Heart left ventricle (tissue), 13 donors: ENCODE measurements at regions not wholly inside any gene's neighbourhood (a gene's known extent, or its start where the extent isn't known, plus 50 kb on each side); places are given as distances from the start of the nearest gene placed in this dataset.

ENCODE experiments used
- POLR2A ChIP-seq, 2 donors: fragments of 450-650 bp; IDR thresholded peaks; one replicate each; pipeline ENCODE4 v1.6.1; 2017; ENCODE audit warnings: antibody characterized with exemption in 2 of 2, mild to moderate bottlenecking in 2 of 2, moderate library complexity in 2 of 2
- TF ChIP-seq, protein P1 (sequence below), 12 donors: fragments of 200-600 bp; sonication (generic) in 4 of 12; IDR thresholded peaks; one replicate each; pipeline versions ENCODE4 v1.5.0 to v1.8.0; 2018 to 2022; ENCODE audit warnings: antibody characterized with exemption in 12 of 12, mild to moderate bottlenecking in 5 of 12
- donor health status: ischemic (EF 13 %, LVEDD 7.1; RV severe dilation, severe dysfunction).
- donor health status: DM: no; HTN: yes; CAD: no.
- donor health status: DM: no; HTN: no; CAD: no.
- donor health status: ischemic (EF 25% LVEDD 6.9; RV normal size, moderate dysfunction).
- donor health status: ischemic (EF 25% LVEDD 5.7; RV mildly dilated, moderate dysfunction).
- donor health status: ischemic (EF 35%, LVEDD 5.7; RV mildly dilated, moderate dysfunction).
- donor health status: nonischemic (EF 11% LVEDD 7.7; RV severe dilation, severe dysfunction).
- donor health status: DM: yes; HTN: yes; CAD: no.
- donor health status: PGD.
- donor health status: ischemic (EF 29% LVEDD 5.4; RV normal size, mild dysfunction).
- donor health status: nonischemic (EF 23%, LVEDD 6.1; RV moderate dilation, normal function).

- TF ChIP-seq, protein P1, sequence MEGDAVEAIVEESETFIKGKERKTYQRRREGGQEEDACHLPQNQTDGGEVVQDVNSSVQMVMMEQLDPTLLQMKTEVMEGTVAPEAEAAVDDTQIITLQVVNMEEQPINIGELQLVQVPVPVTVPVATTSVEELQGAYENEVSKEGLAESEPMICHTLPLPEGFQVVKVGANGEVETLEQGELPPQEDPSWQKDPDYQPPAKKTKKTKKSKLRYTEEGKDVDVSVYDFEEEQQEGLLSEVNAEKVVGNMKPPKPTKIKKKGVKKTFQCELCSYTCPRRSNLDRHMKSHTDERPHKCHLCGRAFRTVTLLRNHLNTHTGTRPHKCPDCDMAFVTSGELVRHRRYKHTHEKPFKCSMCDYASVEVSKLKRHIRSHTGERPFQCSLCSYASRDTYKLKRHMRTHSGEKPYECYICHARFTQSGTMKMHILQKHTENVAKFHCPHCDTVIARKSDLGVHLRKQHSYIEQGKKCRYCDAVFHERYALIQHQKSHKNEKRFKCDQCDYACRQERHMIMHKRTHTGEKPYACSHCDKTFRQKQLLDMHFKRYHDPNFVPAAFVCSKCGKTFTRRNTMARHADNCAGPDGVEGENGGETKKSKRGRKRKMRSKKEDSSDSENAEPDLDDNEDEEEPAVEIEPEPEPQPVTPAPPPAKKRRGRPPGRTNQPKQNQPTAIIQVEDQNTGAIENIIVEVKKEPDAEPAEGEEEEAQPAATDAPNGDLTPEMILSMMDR (IDR thresholded peaks at IDR 0.05): no peak
- TF ChIP-seq POLR2A (IDR thresholded peaks at IDR 0.05): no peak
Observed at GRCh38 chr5:96538808-96539250, 105.8 kb upstream of the PCSK1 start.
